GM23338 (cell line): ENCODE measurements at regions not wholly inside any gene's neighbourhood (a gene's known extent, or its start where the extent isn't known, plus 50 kb on each side); places are given as distances from the start of the nearest gene placed in this dataset.
"Not testable (repeated sequence)": the region's sequence is repeated elsewhere in the genome, so short reads cannot be mapped to it uniquely, and the experiment has no call there.

Experiments
- ATAC-seq: fragments of 200-7000 bp; cut with Tn5 transposase; 3 replicates; pipeline ENCODE4 v1.9.1; 2020
- DNase-seq: peaks from one replicate; pipeline ENCODE4 v3.0.0-alpha.2; 2015; ENCODE audit warnings: low spot score
- H2AFZ ChIP-seq: fragments of 200-600 bp; sonication (generic); 2 replicates; pipeline ENCODE4 v1.8.0; 2016; ENCODE audit warnings: antibody characterized with exemption, mild to moderate bottlenecking, moderate library complexity
- H3F3A ChIP-seq: fragments of 200-600 bp; sonication (generic); replicated peaks from 2 replicates; pipeline ENCODE4 v1.8.0; 2017; ENCODE audit warnings: antibody characterized with exemption, mixed run types, low read depth
- H3K27ac ChIP-seq: fragments of 200-600 bp; sonication (generic); 2 replicates; pipeline ENCODE4 v1.6.1; 2016; ENCODE audit warnings: low read depth
- H3K27me3 ChIP-seq: fragments of 200-600 bp; sonication (generic); 2 replicates; pipeline ENCODE4 v1.8.0; 2016; ENCODE audit warnings: mild to moderate bottlenecking, mixed run types, moderate library complexity; ENCODE audit not compliant: insufficient read depth
- H3K36me3 ChIP-seq: fragments of 200-600 bp; sonication (generic); 2 replicates; pipeline ENCODE4 v1.8.0; 2016; ENCODE audit warnings: mild to moderate bottlenecking; ENCODE audit not compliant: insufficient read depth
- H3K4me1 ChIP-seq: fragments of 200-600 bp; sonication (generic); 2 replicates; pipeline ENCODE4 v1.8.0; 2016; ENCODE audit warnings: mild to moderate bottlenecking, moderate library complexity; ENCODE audit not compliant: insufficient read depth
- H3K4me2 ChIP-seq: fragments of 200-600 bp; sonication (generic); 2 replicates; pipeline ENCODE4 v1.7.1; 2017; ENCODE audit warnings: mixed run types
- H3K4me3 ChIP-seq: fragments of 200-600 bp; sonication (generic); 2 replicates; pipeline ENCODE4 v1.6.1; 2016; ENCODE audit warnings: mixed run types
- H3K79me2 ChIP-seq: fragments of 200-600 bp; sonication (generic); replicated peaks from 2 replicates; pipeline ENCODE4 v1.8.0; 2017; ENCODE audit warnings: mild to moderate bottlenecking; ENCODE audit not compliant: insufficient read depth
- H3K9me2 ChIP-seq: fragments of 200-600 bp; sonication (generic); 2 replicates; pipeline ENCODE4 v1.8.0; 2017; ENCODE audit not compliant: insufficient read depth
- H4K20me1 ChIP-seq: fragments of 200-600 bp; sonication (generic); replicated peaks from 2 replicates; pipeline ENCODE4 v1.8.0; 2017; ENCODE audit warnings: mild to moderate bottlenecking; ENCODE audit not compliant: insufficient read depth
- H3K27ac Mint-ChIP-seq: 2 replicates; pipeline ENCODE4 v1.8.0; 2020; ENCODE audit warnings: inconsistent platforms, mild to moderate bottlenecking, moderate library complexity, mixed read lengths
- H3K27me3 Mint-ChIP-seq: 3 replicates; pipeline ENCODE4 v1.8.0; 2022; ENCODE audit warnings: low read depth, mild to moderate bottlenecking, moderate library complexity, mixed read lengths, inconsistent platforms; ENCODE audit not compliant: insufficient read depth, poor library complexity
- H3K36me3 Mint-ChIP-seq: 3 replicates; pipeline ENCODE4 v1.8.0; 2021; ENCODE audit warnings: low read depth, mild to moderate bottlenecking, inconsistent platforms, moderate library complexity, mixed read lengths
- H3K4me1 Mint-ChIP-seq: 3 replicates; pipeline ENCODE4 v1.8.0; 2020; ENCODE audit warnings: mild to moderate bottlenecking, inconsistent platforms, mixed read lengths
- H3K4me3 Mint-ChIP-seq: 3 replicates; pipeline ENCODE4 v1.8.0; 2021; ENCODE audit warnings: moderate library complexity, mild to moderate bottlenecking, inconsistent platforms, mixed read lengths
- H3K9me3 Mint-ChIP-seq: 3 replicates; pipeline ENCODE4 v1.8.0; 2020; ENCODE audit warnings: moderate library complexity, mild to moderate bottlenecking, inconsistent platforms, mixed read lengths
- ZNF462 ChIP-seq: fragments of 250-450 bp; sonication (Bioruptor Pico); IDR thresholded peaks from 2 replicates; pipeline ENCODE4 v1.5.0; 2020; ENCODE audit warnings: mild to moderate bottlenecking, moderate library complexity

- TF ChIP-seq ZNF462 (CRISPR knock-in tag) = no peak
Observed at GRCh38 chr7:113504142-113504541, 385.8 kb upstream of the SMIM30 start (continued).

- not testable (repeated sequence) for H3K79me2 ChIP-seq, H3K4me2 ChIP-seq, H3K4me1 Mint-ChIP-seq, H3K27me3 Mint-ChIP-seq, H3K27ac Mint-ChIP-seq, H2AFZ ChIP-seq, ATAC-seq, H3K27ac ChIP-seq, H4K20me1 ChIP-seq, H3K4me3 Mint-ChIP-seq, H3K4me3 ChIP-seq, H3K4me1 ChIP-seq, H3K36me3 Mint-ChIP-seq, H3F3A ChIP-seq, H3K27me3 ChIP-seq, H3K9me2 ChIP-seq, DNase-seq, H3K36me3 ChIP-seq, H3K9me3 Mint-ChIP-seq
Observed at GRCh38 chr7:113496586-113496985, 378.2 kb upstream of the SMIM30 start.

- not testable (repeated sequence) for H2AFZ ChIP-seq, ATAC-seq, H3K27ac ChIP-seq, H3K36me3 ChIP-seq, DNase-seq, H3K79me2 ChIP-seq, H3K27me3 Mint-ChIP-seq, H3K9me2 ChIP-seq, H3K4me2 ChIP-seq, H3K4me1 ChIP-seq, H3F3A ChIP-seq, H3K27ac Mint-ChIP-seq, H3K9me3 Mint-ChIP-seq, H3K4me1 Mint-ChIP-seq, H4K20me1 ChIP-seq, H3K27me3 ChIP-seq, H3K4me3 Mint-ChIP-seq, H3K36me3 Mint-ChIP-seq, H3K4me3 ChIP-seq
Observed at GRCh38 chr7:113494797-113495566, 376.6 kb upstream of the SMIM30 start.
